Esophagus muscularis mucosa (tissue), 4 donors: ENCODE measurements at regions not wholly inside any gene's neighbourhood (a gene's known extent, or its start where the extent isn't known, plus 50 kb on each side); places are given as distances from the start of the nearest gene placed in this dataset.

Source experiments
- CTCF ChIP-seq, 3 experiments: fragments of 200-600 bp in 2 of 3; fragments of 450-650 bp in 1 of 3; sonication (generic) in 2 of 3; IDR thresholded peaks; one replicate each; pipeline ENCODE4 v1.5.1; 2017 to 2019; ENCODE audit warnings: antibody characterized with exemption in 3 of 3, mild to moderate bottlenecking in 2 of 3, moderate library complexity in 1 of 3
- EP300 ChIP-seq: sonication (generic); formaldehyde crosslinking; IDR thresholded peaks from one replicate; pipeline ENCODE4 v1.6.1; 2017; ENCODE audit warnings: antibody characterized with exemption
- POLR2A ChIP-seq: fragments of 450-650 bp; IDR thresholded peaks from one replicate; pipeline ENCODE4 v1.6.1; 2017; ENCODE audit warnings: antibody characterized with exemption, moderate library complexity, mild to moderate bottlenecking, low read depth
- POLR2AphosphoS5 ChIP-seq, 2 donors: sonication (generic); formaldehyde crosslinking; IDR thresholded peaks; one replicate each; pipeline ENCODE4 v1.6.1; 2017; ENCODE audit warnings: antibody characterized with exemption in 2 of 2

GRCh38 chr9:627336-627970 lies 214.0 kb upstream of the DMRT1 start:
- no peak for TF ChIP-seq CTCF (IDR thresholded peaks at IDR 0.05)
- TF ChIP-seq POLR2AphosphoS5 (IDR thresholded peaks at IDR 0.05) = no peak
- TF ChIP-seq POLR2A = no peak
- no peak for TF ChIP-seq EP300
